Mesendoderm (in vitro differentiated cells): ENCODE measurements at regions not wholly inside any gene's neighbourhood (a gene's known extent, or its start where the extent isn't known, plus 50 kb on each side); places are given as distances from the start of the nearest gene placed in this dataset.

ENCODE experiments used
- DNase-seq: peaks from one replicate; pipeline ENCODE4 v3.0.0; 2013
- H2AK5ac ChIP-seq: 2 replicates; pipeline ENCODE4 v1.6.1; 2013; ENCODE audit warnings: low read length, inconsistent platforms
- H2BK120ac ChIP-seq: 2 replicates; pipeline ENCODE4 v1.6.1; 2013; ENCODE audit warnings: low read depth, mild to moderate bottlenecking, low read length, moderate library complexity, mixed read lengths
- H2BK15ac ChIP-seq: replicated peaks from 2 replicates; pipeline ENCODE4 v1.6.1; 2013; ENCODE audit warnings: low read depth, mild to moderate bottlenecking, moderate library complexity
- H2BK5ac ChIP-seq: 2 replicates; pipeline ENCODE4 v1.6.1; 2013; ENCODE audit warnings: low read length, inconsistent platforms
- H3K18ac ChIP-seq: 2 replicates; pipeline ENCODE4 v1.6.1; 2013; ENCODE audit warnings: mild to moderate bottlenecking, low read length, mixed read lengths
- H3K23ac ChIP-seq: one replicate; pipeline ENCODE4 v1.6.1; 2013; ENCODE audit warnings: low read length
- H3K27ac ChIP-seq: 2 replicates; pipeline ENCODE4 v1.5.1; 2013; ENCODE audit warnings: low read depth, mild to moderate bottlenecking, inconsistent platforms, low read length, moderate library complexity
- H3K27me3 ChIP-seq: 2 replicates; pipeline ENCODE4 v1.6.1; 2013; ENCODE audit warnings: low read length, control low read depth, mild to moderate bottlenecking, inconsistent platforms; ENCODE audit not compliant: insufficient read depth, poor library complexity
- H3K36me3 ChIP-seq: 2 replicates; pipeline ENCODE4 v1.6.1; 2013; ENCODE audit warnings: low read length, inconsistent platforms; ENCODE audit not compliant: control insufficient read depth, insufficient read depth
- H3K4ac ChIP-seq: one replicate; pipeline ENCODE4 v1.6.1; 2013; ENCODE audit warnings: low read depth, mild to moderate bottlenecking, low read length, moderate library complexity
- H3K4me1 ChIP-seq: 2 replicates; pipeline ENCODE4 v1.6.1; 2013; ENCODE audit warnings: low read depth, low read length, inconsistent platforms; ENCODE audit not compliant: control insufficient read depth
- H3K4me2 ChIP-seq: 2 replicates; pipeline ENCODE4 v1.6.1; 2013; ENCODE audit warnings: low read length
- H3K4me3 ChIP-seq: 2 replicates; pipeline ENCODE4 v1.5.1; 2013; ENCODE audit warnings: mild to moderate bottlenecking, low read length
- H3K56ac ChIP-seq: one replicate; pipeline ENCODE4 v1.6.1; 2013; ENCODE audit warnings: low read length
- H3K79me1 ChIP-seq: 2 replicates; pipeline ENCODE4 v1.6.1; 2013; ENCODE audit warnings: low read length, inconsistent platforms
- H3K79me2 ChIP-seq: 2 replicates; pipeline ENCODE4 v1.6.1; 2013; ENCODE audit warnings: mild to moderate bottlenecking, low read length; ENCODE audit not compliant: control insufficient read depth, insufficient read depth
- H3K9ac ChIP-seq: 2 replicates; pipeline ENCODE4 v1.6.1; 2013; ENCODE audit warnings: low read length, inconsistent platforms
- H4K5ac ChIP-seq: one replicate; pipeline ENCODE4 v1.6.1; 2013; ENCODE audit warnings: low read length
- H4K8ac ChIP-seq: one replicate; pipeline ENCODE4 v1.6.1; 2013; ENCODE audit warnings: low read depth, mild to moderate bottlenecking, control low read depth, low read length, moderate library complexity
- WGBS: extraction: QIAGEN DNeasy Blood & Tissue Kit; methylation state at CpG from one replicate; pipeline ENCODE4 v1.1.7; 2013; ENCODE audit warnings: low lambda C conversion rate, missing lambda C conversion rate; ENCODE audit not compliant: insufficient coverage; ENCODE audit errors: extremely low coverage; 5-methylcytosine and 5-hydroxymethylcytosine counted together

- Histone ChIP-seq H3K4ac (peak overlapping the region; percentile 48), H3K36me3 (no peaks in the 10 kb centered on the region), H3K27me3 (no peaks in the 10 kb centered on the region), H3K79me2 (no peaks in the 10 kb centered on the region), H3K4me2 (no peak overlapping the region), H2BK120ac (peak overlapping the region; percentile 70), H3K56ac (no peak overlapping the region), H3K18ac (peak overlapping the region; percentile 85), H2AK5ac (no peak overlapping the region), H3K4me1 (peaks cover 9% of the 10 kb centered on the region), H3K9ac (no peak overlapping the region), H4K5ac (no peak overlapping the region), H2BK5ac (peak overlapping the region; percentile 44), H3K27ac (peak overlapping the region; percentile 52), H3K79me1 (no peaks in the 10 kb centered on the region), H3K23ac (no peak overlapping the region), H4K8ac (no peak overlapping the region), H3K4me3 (no peak overlapping the region), H2BK15ac (no peak overlapping the region)
- DNase-seq = peak; percentile 88
- no CpG with 5 or more reads among the region's 3 CpGs for WGBS
Observed at GRCh38 chr5:56328753-56329560, 95.8 kb upstream of the ANKRD55 start.

GRCh38 chr5:56327809-56328208, 94.7 kb upstream of the ANKRD55 start:
- Histone ChIP-seq H3K9ac (no peak overlapping the region), H3K23ac (no peak overlapping the region), H3K56ac (no peak overlapping the region), H3K36me3 (no peaks in the 10 kb centered on the region), H3K27ac (no peak overlapping the region), H3K4me2 (no peak overlapping the region), H3K4me1 (peaks cover 9% of the 10 kb centered on the region), H4K5ac (no peak overlapping the region), H3K79me1 (no peaks in the 10 kb centered on the region), H3K4me3 (no peak overlapping the region), H3K4ac (no peak overlapping the region), H4K8ac (no peak overlapping the region), H2BK5ac (no peak overlapping the region), H2BK15ac (no peak overlapping the region), H3K79me2 (no peaks in the 10 kb centered on the region), H2AK5ac (no peak overlapping the region), H3K18ac (no peak overlapping the region), H2BK120ac (no peak overlapping the region), H3K27me3 (no peaks in the 10 kb centered on the region)
- no CpG with 5 or more reads among the region's 6 CpGs for WGBS
- peak; percentile 34 for DNase-seq

GRCh38 chr5:56326770-56327169, 93.6 kb upstream of the ANKRD55 start:
- H3K36me3 ChIP-seq = no peaks in the 10 kb centered on the region
- no peak overlapping the region for H3K4me2 ChIP-seq
- no peak overlapping the region for H4K5ac ChIP-seq
- H3K56ac ChIP-seq = peak overlapping the region; percentile 81
- no peak overlapping the region for H3K18ac ChIP-seq
- H3K79me2 ChIP-seq = no peaks in the 10 kb centered on the region
- no peaks in the 10 kb centered on the region for H3K27me3 ChIP-seq
- no peak overlapping the region for H2BK120ac ChIP-seq
- H2AK5ac ChIP-seq = peak overlapping the region; percentile 91
- H3K4me3 ChIP-seq = no peak overlapping the region
- no peak overlapping the region for H3K27ac ChIP-seq
- peaks cover 9% of the 10 kb centered on the region for H3K4me1 ChIP-seq
- H3K23ac ChIP-seq = no peak overlapping the region
- no peak for DNase-seq
- H2BK5ac ChIP-seq = peak overlapping the region; percentile 83
- no CpG with 5 or more reads among the region's 3 CpGs for WGBS
- no peaks in the 10 kb centered on the region for H3K79me1 ChIP-seq
- no peak overlapping the region for H2BK15ac ChIP-seq
- no peak overlapping the region for H3K9ac ChIP-seq
- no peak overlapping the region for H3K4ac ChIP-seq
- H4K8ac ChIP-seq = no peak overlapping the region

GRCh38 chr5:56326116-56326515, 93.0 kb upstream of the ANKRD55 start:
- no peaks in the 10 kb centered on the region for H3K79me2 ChIP-seq
- H3K4ac ChIP-seq = no peak overlapping the region
- no peak overlapping the region for H4K8ac ChIP-seq
- H3K4me2 ChIP-seq = no peak overlapping the region
- no peak overlapping the region for H2AK5ac ChIP-seq
- no peak overlapping the region for H2BK120ac ChIP-seq
- H3K18ac ChIP-seq = no peak overlapping the region
- no peak overlapping the region for H3K23ac ChIP-seq
- H3K56ac ChIP-seq = no peak overlapping the region
- H3K27me3 ChIP-seq = no peaks in the 10 kb centered on the region
- no peak overlapping the region for H3K4me3 ChIP-seq
- H2BK15ac ChIP-seq = no peak overlapping the region
- H3K36me3 ChIP-seq = no peaks in the 10 kb centered on the region
- H3K9ac ChIP-seq = no peak overlapping the region
- no peaks in the 10 kb centered on the region for H3K79me1 ChIP-seq
- no peak overlapping the region for H4K5ac ChIP-seq
- H3K27ac ChIP-seq = no peak overlapping the region
- H2BK5ac ChIP-seq = no peak overlapping the region
- DNase-seq = no peak
- H3K4me1 ChIP-seq = peaks cover 9% of the 10 kb centered on the region

GRCh38 chr5:56325039-56325438, 91.9 kb upstream of the ANKRD55 start:
- Histone ChIP-seq H3K4ac (no peak overlapping the region), H2BK15ac (no peak overlapping the region), H3K4me2 (no peak overlapping the region), H3K23ac (no peak overlapping the region), H3K79me2 (no peaks in the 10 kb centered on the region), H4K5ac (no peak overlapping the region), H3K79me1 (no peaks in the 10 kb centered on the region), H3K27ac (no peak overlapping the region), H2AK5ac (no peak overlapping the region), H2BK120ac (no peak overlapping the region), H3K4me1 (peaks cover 9% of the 10 kb centered on the region), H3K27me3 (no peaks in the 10 kb centered on the region), H2BK5ac (no peak overlapping the region), H3K36me3 (no peaks in the 10 kb centered on the region), H3K56ac (no peak overlapping the region), H3K4me3 (no peak overlapping the region), H4K8ac (no peak overlapping the region), H3K9ac (no peak overlapping the region), H3K18ac (no peak overlapping the region)
- WGBS = no CpG with 5 or more reads among the region's 2 CpGs
- DNase-seq = no peak

GRCh38 chr5:56323505-56323904, 90.4 kb upstream of the ANKRD55 start:
- DNase-seq = peak; percentile 67
- Histone ChIP-seq H3K9ac (no peak overlapping the region), H2BK15ac (no peak overlapping the region), H2BK120ac (no peak overlapping the region), H3K27me3 (no peaks in the 10 kb centered on the region), H3K79me2 (no peaks in the 10 kb centered on the region), H3K79me1 (no peaks in the 10 kb centered on the region), H3K56ac (no peak overlapping the region), H3K27ac (no peak overlapping the region), H3K4me2 (no peak overlapping the region), H3K4me3 (no peak overlapping the region), H2BK5ac (no peak overlapping the region), H3K23ac (no peak overlapping the region), H3K4me1 (peaks cover 9% of the 10 kb centered on the region), H4K8ac (no peak overlapping the region), H3K18ac (no peak overlapping the region), H2AK5ac (no peak overlapping the region), H3K36me3 (no peaks in the 10 kb centered on the region), H4K5ac (no peak overlapping the region), H3K4ac (no peak overlapping the region)
- WGBS = no CpG with 5 or more reads among the region's 2 CpGs
